Activated T-helper 1 cell treated with anti-CD3 and anti-CD28 coated beads, Interleukin-12 subunit alpha, Interleukin-12 subunit beta, Interleukin-2, Interleukin-4 antibody, amounts not matched to agents 30 ng/mL and 10 ng/mL and 1 ng/mL, durations not matched to agents 14 hours and 24 hours and 36 hours (primary cell): ENCODE measurements at regions not wholly inside any gene's neighbourhood (a gene's known extent, or its start where the extent isn't known, plus 50 kb on each side); places are given as distances from the start of the nearest gene placed in this dataset.

ENCODE experiments used
- DNase-seq: peaks from one replicate; pipeline ENCODE4 v3.0.0; 2021; ENCODE audit warnings: low spot score
- H3K27ac Mint-ChIP-seq: one replicate; pipeline ENCODE4 v1.8.0; 2021; ENCODE audit warnings: mild to moderate bottlenecking, mixed read lengths
- H3K27me3 Mint-ChIP-seq: one replicate; pipeline ENCODE4 v1.8.0; 2022; ENCODE audit warnings: mild to moderate bottlenecking, moderate library complexity, mixed read lengths; ENCODE audit not compliant: insufficient read depth
- H3K36me3 Mint-ChIP-seq: one replicate; pipeline ENCODE4 v1.8.0; 2021; ENCODE audit warnings: low read depth, mixed read lengths
- H3K4me1 Mint-ChIP-seq: one replicate; pipeline ENCODE4 v1.8.0; 2021; ENCODE audit warnings: low read depth, mixed read lengths
- H3K4me3 Mint-ChIP-seq: one replicate; pipeline ENCODE4 v1.8.0; 2021; ENCODE audit warnings: mild to moderate bottlenecking, moderate library complexity, mixed read lengths
- H3K9me3 Mint-ChIP-seq: one replicate; pipeline ENCODE4 v1.8.0; 2021; ENCODE audit warnings: mixed read lengths
- intact Hi-C: fragments of 100-400 bp; cut with micrococcal nuclease; formaldehyde crosslinking; loops from one replicate; pipeline ENCODE4 v1.15.1; 2024

DNA sequence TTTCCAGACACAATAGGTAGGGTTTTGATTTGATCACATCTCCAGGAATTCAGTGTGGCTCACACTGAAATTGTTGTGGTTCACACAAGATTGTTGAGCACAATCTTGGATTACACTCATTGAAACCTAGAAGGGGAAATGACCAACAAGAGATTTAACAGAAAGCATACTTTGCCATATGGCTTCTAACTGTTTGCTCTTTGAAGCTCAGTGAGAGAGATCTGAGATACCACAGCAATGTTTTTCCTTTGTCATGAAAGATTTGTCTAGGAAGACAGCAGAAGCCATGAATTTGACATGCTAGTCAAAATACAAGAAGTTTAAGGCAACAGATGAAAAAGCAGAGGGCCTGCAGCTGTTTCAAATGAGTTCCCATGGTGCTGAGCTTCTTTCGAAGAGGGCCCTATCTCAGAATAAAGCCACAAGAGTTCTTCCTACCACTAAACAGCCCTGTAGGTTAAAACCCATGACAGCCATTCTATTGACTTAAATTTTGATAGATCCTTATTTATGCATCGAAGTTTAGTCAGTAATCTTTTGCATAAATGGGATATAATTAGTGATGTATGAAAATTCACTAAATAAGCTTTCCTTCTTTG, 650.4 kb downstream of the LTN1 start:
- no peak overlapping the region for H3K4me3 Mint-ChIP-seq
- H3K36me3 Mint-ChIP-seq = no peaks in the 10 kb centered on the region
- H3K4me1 Mint-ChIP-seq = no peaks in the 10 kb centered on the region
- H3K27ac Mint-ChIP-seq = no peak overlapping the region
- intact Hi-C loops = no loop called here
- H3K27me3 Mint-ChIP-seq = peaks cover 1% of the 10 kb centered on the region
- no peak for DNase-seq
- no peaks in the 10 kb centered on the region for H3K9me3 Mint-ChIP-seq

- Mint-ChIP-seq H3K27ac (no peak overlapping the region), H3K36me3 (no peaks in the 10 kb centered on the region), H3K4me1 (no peaks in the 10 kb centered on the region), H3K9me3 (no peaks in the 10 kb centered on the region), H3K27me3 (peaks cover under 1% of the 10 kb centered on the region), H3K4me3 (no peak overlapping the region)
- intact Hi-C loops = no loop called here
- DNase-seq = no peak
These were observed 653.3 kb downstream of the LTN1 start for GRCh38 chr21:28339403-28339802.

- intact Hi-C loops = no loop called here
- DNase-seq = no peak
- H3K4me3 Mint-ChIP-seq = no peak overlapping the region
These were observed 653.9 kb downstream of the LTN1 start for GRCh38 chr21:28338701-28339305.

DNA sequence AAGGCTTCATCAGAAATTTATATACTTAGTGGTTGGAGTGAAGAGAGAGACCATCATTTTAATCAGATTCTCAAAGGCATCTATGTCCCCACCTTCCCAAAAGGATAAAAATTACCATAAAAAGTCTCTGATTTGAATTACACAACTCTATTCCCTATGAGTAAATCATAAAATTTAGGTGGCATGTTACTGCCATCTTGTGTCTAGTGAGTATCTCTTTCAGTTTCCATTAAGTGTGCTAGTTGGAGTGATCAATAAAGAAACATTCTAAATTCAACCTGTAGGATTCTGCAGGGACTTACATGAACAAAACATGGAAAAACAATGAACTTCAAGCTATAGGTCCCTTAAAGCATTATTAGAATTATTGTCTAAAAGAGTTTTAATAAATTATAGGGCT, 655.4 kb downstream of the LTN1 start:
- DNase-seq = no peak
- Mint-ChIP-seq H3K27me3 (no peaks in the 10 kb centered on the region), H3K4me1 (no peaks in the 10 kb centered on the region), H3K4me3 (no peak overlapping the region), H3K27ac (no peak overlapping the region), H3K36me3 (no peaks in the 10 kb centered on the region), H3K9me3 (no peaks in the 10 kb centered on the region)
- intact Hi-C loops = loop anchor here (2.0 kb wide), 1 partner anchor 1489 kb away; no protein-coding TSS in a partner anchor

More at GRCh38 chr21:28338701-28339305, 653.9 kb downstream of the LTN1 start:
- no peaks in the 10 kb centered on the region for H3K4me1 Mint-ChIP-seq
- H3K27ac Mint-ChIP-seq = no peak overlapping the region
- H3K36me3 Mint-ChIP-seq = no peaks in the 10 kb centered on the region
- H3K27me3 Mint-ChIP-seq = no peaks in the 10 kb centered on the region
- no peaks in the 10 kb centered on the region for H3K9me3 Mint-ChIP-seq

DNA sequence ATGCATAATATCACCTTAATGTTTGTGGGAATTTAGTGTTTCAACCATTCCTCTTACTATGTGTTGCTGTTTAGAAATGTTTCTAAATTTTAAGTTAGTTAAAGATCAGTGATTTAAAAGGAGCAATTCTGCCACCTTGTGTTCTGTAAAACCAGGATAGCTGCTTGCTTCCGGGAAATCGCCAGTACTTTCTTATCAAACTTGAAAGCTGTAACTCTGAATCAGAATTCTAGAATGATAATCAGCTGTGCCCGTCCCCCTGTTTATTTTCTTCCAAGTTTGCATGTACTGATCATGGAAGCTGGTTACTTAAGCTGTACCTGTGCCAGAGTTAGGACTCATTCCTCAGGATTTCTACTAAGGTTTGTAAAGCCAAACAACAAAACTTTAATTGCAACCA, 656.4 kb downstream of the LTN1 start:
- intact Hi-C loops = loop anchor here (2.0 kb wide), 1 partner anchor 1488 kb away; no protein-coding TSS in a partner anchor
- Mint-ChIP-seq H3K27me3 (no peaks in the 10 kb centered on the region), H3K4me1 (no peaks in the 10 kb centered on the region), H3K4me3 (no peak overlapping the region), H3K36me3 (no peaks in the 10 kb centered on the region), H3K27ac (no peak overlapping the region), H3K9me3 (no peaks in the 10 kb centered on the region)
- no peak for DNase-seq

GRCh38 chr21:28334407-28334806, 658.3 kb downstream of the LTN1 start:
- no peaks in the 10 kb centered on the region for H3K36me3 Mint-ChIP-seq
- no peak overlapping the region for H3K4me3 Mint-ChIP-seq
- no peaks in the 10 kb centered on the region for H3K4me1 Mint-ChIP-seq
- H3K9me3 Mint-ChIP-seq = no peaks in the 10 kb centered on the region
- no peak overlapping the region for H3K27ac Mint-ChIP-seq
- H3K27me3 Mint-ChIP-seq = no peaks in the 10 kb centered on the region
- no peak for DNase-seq
- intact Hi-C loops = no loop called here

DNA sequence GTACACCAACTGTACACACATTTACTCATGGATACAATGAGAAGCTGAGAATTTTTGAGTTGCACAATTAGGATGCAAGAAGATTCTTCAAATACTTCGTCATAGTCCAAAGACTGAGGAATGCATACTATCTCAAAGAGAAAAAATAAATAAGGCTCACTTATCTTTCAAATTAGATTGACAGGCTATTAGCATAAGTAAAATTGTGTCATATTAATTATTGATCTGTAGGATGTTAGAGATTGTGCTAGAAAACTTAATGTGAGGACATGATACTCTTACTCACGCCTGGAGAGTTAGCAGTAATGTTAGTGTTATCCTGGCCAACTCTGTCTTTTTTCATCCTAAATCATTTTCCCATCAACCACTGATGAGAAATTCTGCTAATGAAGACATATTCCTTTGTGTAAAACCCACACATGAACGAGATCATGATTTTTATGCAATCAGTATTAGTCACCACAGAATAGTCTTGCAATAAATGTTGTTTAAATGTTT, 659.0 kb downstream of the LTN1 start:
- intact Hi-C loops = no loop called here
- H3K9me3 Mint-ChIP-seq = no peaks in the 10 kb centered on the region
- H3K4me3 Mint-ChIP-seq = no peak overlapping the region
- H3K36me3 Mint-ChIP-seq = no peaks in the 10 kb centered on the region
- DNase-seq = no peak
- no peaks in the 10 kb centered on the region for H3K4me1 Mint-ChIP-seq
- no peaks in the 10 kb centered on the region for H3K27me3 Mint-ChIP-seq
- H3K27ac Mint-ChIP-seq = no peak overlapping the region

GRCh38 chr21:28332796-28333195, 659.9 kb downstream of the LTN1 start:
- H3K4me3 Mint-ChIP-seq = no peak overlapping the region
- H3K4me1 Mint-ChIP-seq = no peaks in the 10 kb centered on the region
- no peak for DNase-seq
- no peak overlapping the region for H3K27ac Mint-ChIP-seq
- H3K9me3 Mint-ChIP-seq = no peaks in the 10 kb centered on the region
- intact Hi-C loops = no loop called here
- H3K36me3 Mint-ChIP-seq = no peaks in the 10 kb centered on the region
- H3K27me3 Mint-ChIP-seq = no peaks in the 10 kb centered on the region

GRCh38 chr21:28325618-28326017, 667.1 kb downstream of the LTN1 start:
- H3K27ac Mint-ChIP-seq = no peak overlapping the region
- H3K36me3 Mint-ChIP-seq = no peaks in the 10 kb centered on the region

GRCh38 chr21:28324690-28325089, 668.0 kb downstream of the LTN1 start:
- no peak overlapping the region for H3K4me3 Mint-ChIP-seq
- H3K27ac Mint-ChIP-seq = no peak overlapping the region
- H3K36me3 Mint-ChIP-seq = no peaks in the 10 kb centered on the region
- no peaks in the 10 kb centered on the region for H3K4me1 Mint-ChIP-seq
- H3K9me3 Mint-ChIP-seq = no peaks in the 10 kb centered on the region
- no peak for DNase-seq
- no peaks in the 10 kb centered on the region for H3K27me3 Mint-ChIP-seq
- intact Hi-C loops = no loop called here

More at GRCh38 chr21:28325618-28326017, 667.1 kb downstream of the LTN1 start:
- Mint-ChIP-seq H3K9me3 (no peaks in the 10 kb centered on the region), H3K27me3 (no peaks in the 10 kb centered on the region), H3K4me3 (no peak overlapping the region), H3K4me1 (no peaks in the 10 kb centered on the region)
- intact Hi-C loops = no loop called here
- DNase-seq = no peak

- Mint-ChIP-seq H3K27me3 (no peaks in the 10 kb centered on the region), H3K4me1 (no peaks in the 10 kb centered on the region), H3K9me3 (no peaks in the 10 kb centered on the region), H3K4me3 (no peak overlapping the region), H3K27ac (no peak overlapping the region), H3K36me3 (no peaks in the 10 kb centered on the region)
- DNase-seq = no peak
- intact Hi-C loops = no loop called here
These were observed 675.3 kb downstream of the LTN1 start for GRCh38 chr21:28317177-28317950.

DNA sequence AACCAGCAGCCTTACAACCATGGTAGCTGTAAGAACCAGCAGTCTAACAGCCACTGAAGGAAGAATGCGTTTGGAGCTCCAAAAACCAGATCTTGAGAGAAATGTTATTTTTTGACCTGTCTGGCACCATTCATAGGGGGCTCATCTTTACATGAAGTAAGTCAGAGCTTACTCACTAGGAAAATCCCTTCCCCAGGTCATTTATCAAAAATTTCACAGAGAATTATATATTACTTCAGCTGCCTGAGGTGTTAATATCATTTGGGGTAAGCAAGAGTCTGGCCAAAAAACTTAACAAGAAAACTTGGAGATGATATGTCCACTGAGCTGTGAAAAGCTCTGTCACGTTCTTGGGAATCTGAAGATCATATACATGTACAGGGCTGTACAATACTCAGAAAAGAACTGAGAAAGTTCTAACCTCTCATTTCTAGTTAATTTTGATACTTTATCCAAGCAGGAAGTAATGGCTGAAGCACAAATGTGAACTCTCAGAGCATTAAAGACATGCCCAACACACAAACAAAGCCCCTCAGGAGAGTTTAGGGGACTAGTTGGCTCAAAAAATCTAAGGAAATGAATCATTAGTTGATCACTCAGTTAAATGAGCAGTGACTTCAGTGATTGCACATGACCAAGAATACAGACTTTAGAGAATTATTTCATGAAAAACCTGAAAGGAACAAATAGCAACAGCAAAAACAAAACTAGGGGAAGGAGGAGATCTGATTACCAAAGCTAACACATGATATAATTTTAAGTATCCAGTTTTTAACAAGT, 681.1 kb downstream of the LTN1 start:
- Mint-ChIP-seq H3K27me3 (no peaks in the 10 kb centered on the region), H3K4me3 (no peak overlapping the region), H3K36me3 (no peaks in the 10 kb centered on the region), H3K4me1 (no peaks in the 10 kb centered on the region), H3K27ac (no peak overlapping the region), H3K9me3 (no peaks in the 10 kb centered on the region)
- intact Hi-C loops = no loop called here
- DNase-seq = no peak
